ENCODE measurements at regions not wholly inside any gene's neighbourhood (a gene's known extent, or its start where the extent isn't known, plus 50 kb on each side); places are given as distances from the start of the nearest gene placed in this dataset.
"Not testable (repeated sequence)": the region's sequence is repeated elsewhere in the genome, so short reads cannot be mapped to it uniquely, and the experiment has no call there.

DNA sequence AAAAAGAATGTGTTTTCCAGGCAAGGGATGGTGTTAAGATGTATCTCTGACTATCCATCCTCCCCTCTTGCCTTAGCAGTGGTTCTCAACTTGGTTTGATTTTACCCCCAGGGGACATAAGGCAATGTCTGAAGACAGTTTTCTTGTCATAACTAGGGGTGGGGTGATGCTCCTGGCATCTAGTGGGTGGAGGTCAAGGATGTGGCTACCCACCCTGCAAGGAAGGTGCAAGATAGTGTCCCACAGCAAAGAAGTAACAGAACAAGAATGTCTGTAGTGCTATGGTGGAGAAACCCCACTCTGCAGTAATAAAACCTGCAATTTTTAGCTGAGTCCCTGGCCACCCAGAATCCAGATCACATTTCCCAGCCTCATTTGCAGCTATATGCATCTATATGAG, 81.2 kb upstream of the TBL1X start:
- DNase-seq (ENCODE audit: low read depth) = no peak

DNA sequence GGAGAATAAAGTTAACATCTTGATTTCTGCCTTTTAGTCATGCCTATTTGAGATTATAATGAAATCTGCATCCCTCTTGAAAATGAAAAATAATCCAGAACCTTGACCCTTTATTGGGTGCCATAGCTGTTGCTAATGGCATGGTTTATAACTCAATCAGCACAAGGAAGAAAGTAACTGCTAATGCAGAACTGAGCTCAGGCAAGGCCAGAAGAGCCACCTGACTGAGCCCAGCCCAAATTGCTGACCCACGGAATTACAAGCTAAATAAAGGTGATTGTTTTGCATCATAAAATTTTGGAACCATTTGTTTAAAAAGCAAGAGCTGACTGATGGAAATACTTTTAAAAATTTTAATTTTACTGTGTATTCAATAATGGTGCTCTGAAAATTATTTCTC, 76.4 kb upstream of the TBL1X start:
- no peak for DNase-seq (ENCODE audit: low read depth)

DNA sequence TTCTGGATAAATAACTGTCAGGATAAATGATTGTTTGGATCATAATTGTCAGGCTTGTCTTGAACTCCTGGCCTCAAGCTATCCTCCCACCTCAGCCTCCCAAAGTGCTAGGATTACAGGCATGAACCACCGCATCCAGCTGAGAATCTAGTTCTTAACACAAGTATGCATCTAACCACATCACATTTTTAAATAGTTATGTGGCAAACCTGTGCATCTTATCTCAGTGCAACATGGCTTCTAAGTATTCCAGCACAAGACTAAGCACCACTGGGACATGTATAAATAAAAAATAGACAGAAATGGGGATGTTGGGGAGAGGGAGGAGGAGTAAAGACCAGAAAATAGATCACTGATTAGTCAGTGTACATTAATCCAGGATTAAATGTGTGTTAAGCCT, 74.7 kb upstream of the TBL1X start:
- DNase-seq (ENCODE audit: low read depth) = no peak

DNA sequence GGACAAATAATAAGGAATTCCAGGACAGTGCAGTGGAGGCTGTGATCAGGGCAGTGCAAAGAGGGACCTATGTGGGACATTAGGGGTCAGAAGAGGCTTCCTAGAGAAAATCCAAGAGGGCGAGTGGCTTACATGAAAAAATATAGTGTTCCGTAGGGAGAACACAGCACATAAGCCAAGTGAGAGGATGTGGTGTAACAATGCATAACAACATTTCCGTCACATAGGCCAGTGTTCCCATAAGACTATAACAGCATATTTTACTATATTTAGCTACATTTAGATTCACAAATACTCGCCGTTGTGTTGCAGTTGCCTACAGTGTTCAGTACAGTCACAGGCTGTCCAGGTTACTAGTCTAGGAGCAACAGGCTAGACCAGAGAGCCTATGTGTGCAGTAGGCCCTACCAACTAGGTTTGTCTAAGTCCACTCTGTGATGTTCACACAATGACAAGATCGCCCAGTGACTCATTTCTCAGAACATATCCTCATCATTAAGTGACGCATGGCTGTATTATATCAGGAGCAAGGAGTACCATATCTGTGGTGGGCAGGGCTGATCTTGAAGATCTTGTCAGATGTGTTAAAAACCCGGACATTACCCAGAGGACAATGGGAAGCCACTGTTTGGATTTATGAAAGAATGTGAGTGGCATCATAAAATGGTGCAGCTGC, 74.0 kb upstream of the TBL1X start:
- no peak for DNase-seq (ENCODE audit: low read depth)

DNA sequence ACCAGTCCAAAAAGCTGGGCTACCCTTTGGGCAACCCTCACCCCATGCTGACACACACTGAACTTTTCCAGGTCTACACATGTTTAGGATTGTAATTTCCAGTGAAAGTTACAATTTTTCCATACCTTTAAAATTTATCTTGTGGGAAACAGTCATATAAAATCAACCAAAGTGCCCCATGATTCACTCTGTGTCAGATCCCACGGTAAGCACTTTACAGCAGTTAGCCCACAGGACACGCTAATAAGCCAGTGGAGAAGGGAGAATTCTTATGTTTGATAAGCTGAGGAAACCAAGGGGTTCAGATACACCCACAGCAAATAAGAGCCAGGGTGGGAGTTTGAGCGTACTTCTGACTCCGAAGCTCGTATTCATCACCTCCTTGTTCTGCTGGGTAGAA, 72.4 kb upstream of the TBL1X start:
- no peak for DNase-seq (ENCODE audit: low read depth)

DNA sequence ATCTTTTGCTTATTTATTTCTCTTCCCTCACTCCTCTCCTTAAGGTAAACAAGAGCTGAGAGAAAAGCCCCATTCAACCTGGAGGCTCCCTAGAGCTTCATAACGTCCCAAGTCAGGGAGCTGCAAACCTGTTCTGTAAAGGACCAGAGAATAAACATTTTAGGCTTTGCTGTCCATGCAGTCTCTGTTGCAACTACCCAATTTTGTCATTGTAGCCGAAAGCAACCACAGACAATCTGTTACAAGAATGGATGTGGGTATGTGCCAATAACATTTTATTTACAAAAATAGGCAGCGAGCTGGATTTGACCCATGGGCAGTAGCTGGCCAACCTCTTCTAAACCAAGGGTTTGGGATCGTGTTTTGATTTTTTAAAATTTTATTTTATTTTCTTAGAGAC, 71.3 kb upstream of the TBL1X start:
- no peak for DNase-seq (ENCODE audit: low read depth)

DNA sequence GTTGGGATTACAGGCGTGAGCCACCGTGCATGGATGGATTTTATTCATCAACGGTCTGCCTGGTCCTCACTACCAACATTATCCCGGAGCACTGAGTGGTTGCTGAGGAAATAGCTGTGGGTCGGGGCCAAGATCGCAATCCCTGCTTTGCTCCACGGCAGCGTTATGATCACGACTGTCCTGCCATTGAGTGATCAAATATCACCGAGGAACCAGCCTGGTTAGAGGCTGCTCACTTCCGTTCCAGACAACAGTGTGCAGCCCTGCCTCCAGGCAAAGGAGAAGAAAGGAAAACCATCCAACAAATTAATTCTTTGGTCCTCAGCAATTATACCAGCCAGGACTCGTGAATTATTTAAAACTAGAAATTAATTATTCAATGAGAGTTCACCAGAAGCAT, 70.6 kb upstream of the TBL1X start:
- no peak for DNase-seq (ENCODE audit: low read depth)

DNA sequence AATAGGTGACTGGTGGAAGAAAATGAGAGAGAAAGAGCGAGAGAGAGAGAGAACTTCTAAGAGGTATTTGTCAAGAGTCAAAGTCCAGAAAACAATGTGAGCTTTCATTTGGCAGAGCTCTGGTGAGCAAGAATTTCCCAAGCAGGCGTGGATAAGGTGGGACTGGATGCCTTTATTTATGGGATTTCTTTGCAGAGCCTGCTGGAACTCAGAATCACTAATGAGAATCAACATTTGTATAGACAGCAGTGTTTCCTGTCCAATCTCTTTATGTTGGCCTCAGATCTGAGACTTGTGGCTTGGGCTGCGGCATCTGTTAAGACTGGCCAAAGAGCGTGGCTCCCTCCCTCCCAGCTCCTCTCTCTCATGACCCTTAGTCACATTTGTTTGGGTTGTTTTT, 67.9 kb upstream of the TBL1X start:
- no peak for DNase-seq (ENCODE audit: low read depth)

DNA sequence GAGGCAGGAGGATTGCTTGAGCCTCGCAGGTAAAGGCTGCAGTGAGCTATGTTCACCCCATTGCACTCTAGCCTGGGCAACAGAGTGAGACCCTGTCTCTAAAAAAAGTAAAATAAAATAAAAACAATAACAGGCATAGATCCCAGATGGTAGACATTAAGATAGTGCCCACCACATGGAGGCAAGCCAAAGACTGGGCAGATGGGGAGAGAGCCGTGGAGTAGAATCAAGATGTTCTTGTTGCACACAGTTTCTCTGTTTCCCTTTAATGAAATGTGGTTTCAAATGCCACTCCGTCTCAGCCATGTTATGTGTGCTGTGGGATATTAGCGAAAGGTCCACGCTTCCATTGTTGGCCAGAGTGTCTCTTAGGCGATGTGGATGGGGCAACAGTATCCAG, 63.8 kb upstream of the TBL1X start:
- DNase-seq (ENCODE audit: low read depth) = no peak

DNA sequence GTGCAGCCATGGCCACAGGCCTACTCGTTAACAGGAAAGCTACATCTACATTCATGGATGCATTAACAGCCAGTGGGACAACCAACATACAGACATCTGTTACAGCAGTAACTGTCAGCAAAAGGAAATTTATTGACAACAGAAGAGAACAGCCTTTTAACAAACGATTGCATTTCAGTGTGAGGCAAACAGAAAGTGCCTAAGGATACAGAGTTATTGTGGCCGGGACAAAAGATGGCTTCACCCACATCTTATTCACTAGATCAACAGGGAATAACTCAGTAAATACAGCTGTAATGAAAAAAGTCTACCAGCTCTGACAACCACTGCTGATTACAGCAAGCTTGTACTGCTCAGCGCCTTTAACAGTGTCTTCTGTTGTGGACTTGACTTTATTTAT, 61.5 kb upstream of the TBL1X start:
- DNase-seq (ENCODE audit: low read depth) = no peak

DNA sequence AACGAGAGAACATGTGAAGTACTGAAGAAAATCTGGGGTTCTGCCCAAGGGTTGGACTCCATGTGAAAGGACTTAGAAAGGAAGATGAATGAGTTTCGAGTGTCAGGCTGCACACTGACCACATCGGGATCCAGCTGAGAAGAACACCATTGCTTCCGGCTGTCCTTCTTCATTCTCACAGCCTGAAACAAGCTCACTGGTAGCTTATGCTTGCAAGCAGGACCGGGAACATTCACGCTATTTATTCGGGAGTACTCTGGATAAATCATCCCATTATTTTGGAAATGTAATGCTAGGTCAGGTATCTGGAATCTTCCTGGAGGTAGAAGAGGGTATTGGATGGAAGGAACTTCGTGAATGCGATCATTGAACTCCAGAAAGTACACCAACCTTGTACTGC, 59.2 kb upstream of the TBL1X start:
- DNase-seq (ENCODE audit: low read depth) = not testable (repeated sequence)

DNA sequence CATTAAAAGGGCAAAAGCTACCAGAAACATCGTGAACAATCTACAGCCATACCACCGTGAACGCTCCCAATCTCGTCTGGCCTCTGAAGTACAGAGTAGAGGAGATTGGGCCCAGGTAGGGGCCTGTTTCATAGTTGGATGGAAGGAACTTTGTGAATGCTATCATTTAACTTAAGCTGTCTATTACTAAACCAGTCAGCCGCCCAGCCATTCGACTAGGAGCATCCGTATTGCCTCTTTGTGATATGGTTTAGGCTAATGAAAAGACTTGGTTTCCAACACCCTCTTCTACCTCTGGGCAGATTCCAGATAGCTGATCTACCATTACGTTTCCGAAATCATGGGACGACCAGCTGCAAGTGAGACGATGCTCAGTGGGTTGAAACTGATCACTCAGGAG, 54.0 kb upstream of the TBL1X start:
- not testable (repeated sequence) for DNase-seq (ENCODE audit: low read depth)

DNA sequence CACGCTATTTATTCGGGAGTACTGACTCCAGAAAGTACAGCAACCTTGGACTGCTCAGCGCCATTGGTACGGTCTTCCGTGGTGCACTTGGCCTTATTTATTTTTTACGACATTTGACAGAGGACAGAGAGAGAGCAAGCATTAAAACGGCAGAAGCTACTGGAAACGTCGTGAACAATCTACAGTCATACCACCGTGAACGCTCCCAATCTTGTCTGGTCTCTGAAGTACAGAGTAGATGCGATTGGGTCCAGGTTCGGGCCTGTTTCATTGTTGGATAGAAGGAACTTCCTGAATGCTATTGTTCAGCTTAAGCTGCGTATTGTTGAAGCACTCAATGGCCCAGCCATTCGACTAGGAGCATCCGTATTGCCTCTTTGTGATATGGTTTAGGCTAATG, 53.2 kb upstream of the TBL1X start:
- not testable (repeated sequence) for DNase-seq (ENCODE audit: low read depth)

DNA sequence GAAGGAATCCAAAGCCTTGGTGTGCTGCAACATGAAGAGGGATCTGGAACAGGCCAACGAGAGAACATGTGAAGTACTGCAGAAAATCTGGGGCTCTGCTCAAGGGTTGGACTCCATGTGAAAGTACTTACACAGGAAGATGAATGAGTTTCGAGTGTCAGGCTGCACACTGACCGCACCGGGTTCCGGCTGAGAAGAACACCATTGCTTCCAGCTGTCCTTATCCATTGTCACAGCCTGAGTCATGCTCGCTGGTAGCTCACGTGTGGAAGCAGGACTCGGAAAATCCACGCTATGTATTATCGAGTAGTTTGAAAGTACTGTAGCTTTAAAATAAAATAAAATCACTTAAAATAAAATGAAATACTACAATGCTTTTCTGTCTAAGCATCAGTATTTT, 50.4 kb upstream of the TBL1X start:
- no peak for DNase-seq (ENCODE audit: low read depth)
